ENCODE measurements at regions not wholly inside any gene's neighbourhood (a gene's known extent, or its start where the extent isn't known, plus 50 kb on each side); places are given as distances from the start of the nearest gene placed in this dataset.

DNA sequence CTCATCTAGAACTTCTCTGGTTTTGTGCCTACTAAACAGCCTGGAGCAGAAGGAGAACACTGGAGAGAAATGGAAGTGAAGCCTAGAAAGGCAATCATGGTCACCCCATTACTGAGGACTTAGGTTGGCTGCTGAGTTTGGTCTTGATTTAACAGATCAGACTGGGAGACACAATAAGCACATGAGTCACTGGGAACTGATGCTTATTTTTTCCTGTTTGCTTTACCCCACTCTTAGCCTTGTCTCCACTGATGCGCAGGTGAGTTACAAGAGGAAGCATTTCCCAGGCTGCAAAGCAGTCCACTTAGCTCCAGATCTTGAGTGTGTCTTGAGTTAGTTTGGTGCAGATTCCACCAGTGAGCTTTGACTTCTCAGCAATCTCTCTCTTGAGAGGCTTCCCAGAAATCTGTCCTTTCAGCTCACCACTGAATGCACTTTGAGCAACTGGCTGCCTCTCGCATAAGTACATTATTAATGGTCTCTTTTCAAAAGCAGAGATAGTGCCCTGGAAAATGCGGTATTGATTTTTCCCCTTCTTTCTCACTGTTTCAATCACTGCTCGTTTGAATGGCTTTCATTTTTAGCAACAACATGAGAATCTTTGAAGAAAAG lies 390.2 kb upstream of the SETBP1 start:
- no peak overlapping the region for H3K4me3 ChIP-seq (ENCODE audit: low read depth, low read length)
- TF ChIP-seq CTCF (IDR thresholded peaks at IDR 0.05; ENCODE audit: low read depth, low read length), result no peak

GRCh38 chr18:44298566-44298965 lies 382.1 kb upstream of the SETBP1 start:
- no peak for TF ChIP-seq CTCF (IDR thresholded peaks at IDR 0.05; ENCODE audit: low read depth, low read length)
- H3K4me3 ChIP-seq (ENCODE audit: low read depth, low read length), result no peak overlapping the region

GRCh38 chr18:44309185-44309584 lies 371.5 kb upstream of the SETBP1 start:
- no peak for TF ChIP-seq CTCF (IDR thresholded peaks at IDR 0.05; ENCODE audit: low read depth, low read length)
- no peak overlapping the region for H3K4me3 ChIP-seq (ENCODE audit: low read depth, low read length)

DNA sequence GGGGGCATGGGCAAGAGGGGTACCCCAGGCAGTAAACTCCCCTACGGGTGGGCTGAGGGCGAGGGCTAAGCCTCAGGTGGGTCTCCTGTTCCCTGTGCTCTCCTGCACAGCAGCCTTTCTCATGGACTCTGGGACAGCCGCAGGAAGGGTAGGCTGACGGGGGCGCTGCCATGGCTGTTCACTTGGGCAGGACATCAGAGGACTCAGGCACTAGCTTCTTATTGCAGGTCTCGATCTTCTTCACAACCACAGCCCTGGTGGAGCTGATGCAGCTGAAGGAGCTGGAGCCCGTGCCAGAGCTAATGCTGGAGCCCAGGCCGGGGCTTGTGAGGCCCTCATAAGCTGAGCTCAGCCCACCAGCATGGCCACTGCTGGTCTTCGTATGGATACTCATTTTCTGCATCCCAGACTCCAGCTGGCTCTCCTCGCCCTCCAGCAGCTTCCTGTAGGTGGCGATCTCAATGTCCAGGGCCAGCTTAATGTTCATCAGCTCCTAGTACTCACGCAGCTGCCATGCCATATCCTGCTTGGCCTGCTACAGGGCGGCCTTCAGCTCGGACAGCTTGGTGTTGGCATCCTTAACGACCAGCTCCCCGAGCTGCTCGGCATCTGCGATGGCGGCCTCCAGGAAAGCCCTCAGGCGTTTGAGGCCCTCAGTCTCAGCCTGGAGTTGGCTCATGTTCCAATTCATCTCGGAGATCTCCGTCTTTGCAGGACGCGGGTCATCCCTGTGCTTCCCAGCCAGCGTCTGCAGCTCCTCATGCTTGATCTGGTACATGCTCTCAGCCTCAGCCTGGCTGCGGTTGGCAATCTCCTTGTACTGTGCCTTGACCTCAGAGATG lies 359.8 kb upstream of the SETBP1 start:
- no peak overlapping the region for H3K4me3 ChIP-seq (ENCODE audit: low read depth, low read length)
- no peak for TF ChIP-seq CTCF (IDR thresholded peaks at IDR 0.05; ENCODE audit: low read depth, low read length)

- no peak for TF ChIP-seq CTCF (IDR thresholded peaks at IDR 0.05; ENCODE audit: low read depth, low read length)
- no peak overlapping the region for H3K4me3 ChIP-seq (ENCODE audit: low read depth, low read length)
Observed at GRCh38 chr18:44321868-44322590, 358.7 kb upstream of the SETBP1 start.

DNA sequence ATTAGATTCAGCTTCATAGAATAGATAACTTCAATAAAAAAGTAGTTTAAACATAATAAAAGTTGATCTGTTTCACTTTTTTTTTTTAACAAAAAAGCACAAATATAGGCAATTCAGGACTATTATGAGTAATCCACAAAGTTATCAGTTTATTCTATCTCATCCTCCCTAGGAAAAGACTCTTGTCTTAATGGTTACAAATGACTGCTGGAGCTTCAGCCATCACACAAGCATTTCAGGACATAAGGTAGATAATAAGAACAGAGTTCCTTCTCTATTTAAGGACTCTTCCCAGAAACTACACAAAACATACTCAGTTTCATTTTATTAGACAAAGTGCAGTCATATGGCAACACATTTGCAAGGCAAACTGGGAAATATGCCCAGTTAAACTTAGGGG lies 357.6 kb upstream of the SETBP1 start:
- no peak overlapping the region for H3K4me3 ChIP-seq (ENCODE audit: low read depth, low read length)
- TF ChIP-seq CTCF (IDR thresholded peaks at IDR 0.05; ENCODE audit: low read depth, low read length), result no peak

DNA sequence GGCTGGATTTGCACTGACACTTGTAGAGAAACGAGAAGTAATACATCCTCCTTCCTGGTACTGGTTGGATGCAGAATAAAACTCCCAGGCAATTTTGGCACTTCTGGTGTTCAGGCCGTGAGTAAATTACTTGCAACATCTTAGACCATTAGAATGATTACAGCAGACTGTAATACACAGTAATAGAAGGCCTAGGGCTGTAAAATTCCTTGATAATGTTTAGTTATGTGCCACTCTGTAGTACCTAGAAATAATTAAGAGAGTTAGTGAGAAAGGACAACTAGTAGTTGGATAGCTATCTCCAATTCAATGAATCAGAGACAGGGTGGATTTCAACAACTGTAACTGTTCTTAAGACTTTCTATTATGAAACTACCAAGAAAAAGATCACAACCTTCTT lies 356.3 kb upstream of the SETBP1 start:
- TF ChIP-seq CTCF (IDR thresholded peaks at IDR 0.05; ENCODE audit: low read depth, low read length), result no peak
- no peak overlapping the region for H3K4me3 ChIP-seq (ENCODE audit: low read depth, low read length)
